Neural cell (in vitro differentiated cells): ENCODE measurements at regions not wholly inside any gene's neighbourhood (a gene's known extent, or its start where the extent isn't known, plus 50 kb on each side); places are given as distances from the start of the nearest gene placed in this dataset.

Experiments used
- CTCF ChIP-seq: fragments of 450-650 bp; IDR thresholded peaks from 2 replicates; pipeline ENCODE4 v1.5.1; 2014; ENCODE audit warnings: antibody characterized with exemption, mild to moderate bottlenecking, moderate library complexity; ENCODE audit not compliant: poor library complexity, severe bottlenecking
- EP300 ChIP-seq: fragments of 450-650 bp; conservative IDR thresholded peaks from 2 replicates; pipeline ENCODE4 v1.6.1; 2014; ENCODE audit warnings: antibody characterized with exemption, mild to moderate bottlenecking, moderate library complexity; ENCODE audit not compliant: poor library complexity, severe bottlenecking
- EZH2 ChIP-seq: fragments of 200-600, 300-800 bp; shearing (Covaris generic), sonication (generic); IDR thresholded peaks from 2 replicates; pipeline ENCODE4 v1.6.1; 2014; ENCODE audit warnings: antibody characterized with exemption, low read length, borderline replicate concordance, mild to moderate bottlenecking; ENCODE audit not compliant: insufficient read depth, poor library complexity, severe bottlenecking
- POLR2AphosphoS5 ChIP-seq: IDR thresholded peaks from 2 replicates; pipeline ENCODE4 v1.6.1; 2012
- SMC3 ChIP-seq: fragments of 450-650 bp; conservative IDR thresholded peaks from 2 replicates; pipeline ENCODE4 v1.6.1; 2014; ENCODE audit warnings: antibody characterized with exemption, mild to moderate bottlenecking, moderate library complexity; ENCODE audit not compliant: poor library complexity
- TAF1 ChIP-seq: IDR thresholded peaks from 2 replicates; pipeline ENCODE4 v1.6.1; 2012; ENCODE audit warnings: low read depth

- TF ChIP-seq EP300 (no peak), CTCF (no peak), TAF1 (no peak), SMC3 (no peak), EZH2 (no peak), POLR2AphosphoS5 (no peak)
Observed at GRCh38 chr4:128544272-128544671, 256.7 kb upstream of the PGRMC2 start.
